ENCODE measurements at regions not wholly inside any gene's neighbourhood (a gene's known extent, or its start where the extent isn't known, plus 50 kb on each side); places are given as distances from the start of the nearest gene placed in this dataset.
"Not testable (repeated sequence)": the region's sequence is repeated elsewhere in the genome, so short reads cannot be mapped to it uniquely, and the experiment has no call there.

GRCh38 chr7:110417611-110418010 lies 673.3 kb upstream of the LRRN3 start:
- Histone ChIP-seq H3K4me1 (ENCODE audit: low read depth) (no peaks in the 10 kb centered on the region), H3K4me3 (no peak overlapping the region)

GRCh38 chr7:110418659-110419280 lies 672.2 kb upstream of the LRRN3 start:
- H3K4me1 ChIP-seq (ENCODE audit: low read depth), result no peaks in the 10 kb centered on the region
- no peak overlapping the region for H3K4me3 ChIP-seq
- DNase-seq (no peak), ATAC-seq (no peak)
- intact Hi-C loops (cut with DNase I, micrococcal nuclease), result no loop called here
- H3K9me3 ChIP-seq, result no peaks in the 10 kb centered on the region
- TF ChIP-seq, protein P1, sequence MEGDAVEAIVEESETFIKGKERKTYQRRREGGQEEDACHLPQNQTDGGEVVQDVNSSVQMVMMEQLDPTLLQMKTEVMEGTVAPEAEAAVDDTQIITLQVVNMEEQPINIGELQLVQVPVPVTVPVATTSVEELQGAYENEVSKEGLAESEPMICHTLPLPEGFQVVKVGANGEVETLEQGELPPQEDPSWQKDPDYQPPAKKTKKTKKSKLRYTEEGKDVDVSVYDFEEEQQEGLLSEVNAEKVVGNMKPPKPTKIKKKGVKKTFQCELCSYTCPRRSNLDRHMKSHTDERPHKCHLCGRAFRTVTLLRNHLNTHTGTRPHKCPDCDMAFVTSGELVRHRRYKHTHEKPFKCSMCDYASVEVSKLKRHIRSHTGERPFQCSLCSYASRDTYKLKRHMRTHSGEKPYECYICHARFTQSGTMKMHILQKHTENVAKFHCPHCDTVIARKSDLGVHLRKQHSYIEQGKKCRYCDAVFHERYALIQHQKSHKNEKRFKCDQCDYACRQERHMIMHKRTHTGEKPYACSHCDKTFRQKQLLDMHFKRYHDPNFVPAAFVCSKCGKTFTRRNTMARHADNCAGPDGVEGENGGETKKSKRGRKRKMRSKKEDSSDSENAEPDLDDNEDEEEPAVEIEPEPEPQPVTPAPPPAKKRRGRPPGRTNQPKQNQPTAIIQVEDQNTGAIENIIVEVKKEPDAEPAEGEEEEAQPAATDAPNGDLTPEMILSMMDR (IDR thresholded peaks at IDR 0.05), result no peak
- no peaks in the 10 kb centered on the region for H3K36me3 ChIP-seq (ENCODE audit: low read depth)

More at GRCh38 chr7:110417611-110418010, 673.3 kb upstream of the LRRN3 start:
- TF ChIP-seq, protein P1 (IDR thresholded peaks at IDR 0.05), result no peak
- no peaks in the 10 kb centered on the region for H3K36me3 ChIP-seq (ENCODE audit: low read depth)
- intact Hi-C loops (cut with DNase I, micrococcal nuclease), result no loop called here
- DNase-seq (no peak), ATAC-seq (no peak)
- H3K9me3 ChIP-seq, result no peaks in the 10 kb centered on the region

GRCh38 chr7:110420788-110421187 lies 670.1 kb upstream of the LRRN3 start:
- no peaks in the 10 kb centered on the region for H3K9me3 ChIP-seq
- DNase-seq (no peak), ATAC-seq (no peak)
- no peaks in the 10 kb centered on the region for H3K36me3 ChIP-seq (ENCODE audit: low read depth)
- intact Hi-C loops (cut with DNase I, micrococcal nuclease), result no loop called here
- TF ChIP-seq, protein P1 (IDR thresholded peaks at IDR 0.05), result no peak
- H3K4me3 ChIP-seq, result no peak overlapping the region
- H3K4me1 ChIP-seq (ENCODE audit: low read depth), result no peaks in the 10 kb centered on the region

- intact Hi-C loops (cut with DNase I, micrococcal nuclease), result no loop called here
- Histone ChIP-seq H3K4me3 (no peak overlapping the region), H3K4me1 (ENCODE audit: low read depth) (no peaks in the 10 kb centered on the region), H3K36me3 (ENCODE audit: low read depth) (no peaks in the 10 kb centered on the region), H3K9me3 (no peaks in the 10 kb centered on the region)
- TF ChIP-seq, protein P1 (IDR thresholded peaks at IDR 0.05), result no peak
- ATAC-seq (no peak), DNase-seq (no peak)
Observed at GRCh38 chr7:110421490-110422241, 669.3 kb upstream of the LRRN3 start.

- Histone ChIP-seq H3K4me1 (ENCODE audit: low read depth) (no peaks in the 10 kb centered on the region), H3K36me3 (ENCODE audit: low read depth) (no peaks in the 10 kb centered on the region), H3K9me3 (no peaks in the 10 kb centered on the region), H3K4me3 (no peak overlapping the region)
- TF ChIP-seq, protein P1 (IDR thresholded peaks at IDR 0.05), result no peak
- no peak for DNase-seq
- ATAC-seq, result no peak
- intact Hi-C loops (cut with DNase I, micrococcal nuclease), result no loop called here
Observed at GRCh38 chr7:110432061-110432553, 658.8 kb upstream of the LRRN3 start.

DNA sequence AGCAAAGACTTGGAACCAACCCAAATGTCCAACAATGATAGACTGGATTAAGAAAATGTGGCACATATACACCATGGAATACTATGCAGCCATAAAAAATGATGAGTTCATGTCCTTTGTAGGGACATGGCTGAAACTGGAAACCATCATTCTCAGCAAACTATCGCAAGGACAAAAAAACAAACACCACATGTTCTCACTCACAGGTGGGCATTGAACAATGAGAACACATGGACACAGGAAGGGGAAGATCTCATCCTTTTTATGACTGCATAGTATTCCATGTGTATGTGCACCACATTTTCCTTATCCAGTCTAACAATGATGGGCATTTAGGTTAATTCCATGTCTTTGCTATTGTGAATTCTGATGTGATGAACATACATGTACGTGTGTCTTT lies 652.0 kb upstream of the LRRN3 start:
- DNase-seq; intact Hi-C loops (cut with DNase I, micrococcal nuclease); ATAC-seq; H3K36me3 ChIP-seq (ENCODE audit: low read depth); H3K9me3 ChIP-seq; H3K4me1 ChIP-seq (ENCODE audit: low read depth); H3K4me3 ChIP-seq: not testable (repeated sequence)
